ENCODE measurements at regions not wholly inside any gene's neighbourhood (a gene's known extent, or its start where the extent isn't known, plus 50 kb on each side); places are given as distances from the start of the nearest gene placed in this dataset.
"Not testable (repeated sequence)": the region's sequence is repeated elsewhere in the genome, so short reads cannot be mapped to it uniquely, and the experiment has no call there.

- H3K4me3 ChIP-seq: no peak overlapping the region
- H3K27ac ChIP-seq: no peak overlapping the region
- no peak for TF ChIP-seq CTCF (IDR thresholded peaks at IDR 0.05)
- no peak for DNase-seq (ENCODE audit: low spot score in 2 of 2)
- H3K4me1 ChIP-seq: no peaks in the 10 kb centered on the region
- H3K36me3 ChIP-seq: no peaks in the 10 kb centered on the region
- H3K9me3 ChIP-seq: no peaks in the 10 kb centered on the region
- H3K27me3 ChIP-seq: no peaks in the 10 kb centered on the region
- intact Hi-C loops (cut with DNase I): no loop called here
Measured at GRCh38 chr11:97557399-97557798, 1167.6 kb downstream of the JRKL start.

- no peak for TF ChIP-seq CTCF (IDR thresholded peaks at IDR 0.05)
- DNase-seq (ENCODE audit: low spot score in 2 of 2): no peak
- Histone ChIP-seq H3K27ac (no peak overlapping the region), H3K4me3 (no peak overlapping the region), H3K9me3 (no peaks in the 10 kb centered on the region), H3K36me3 (no peaks in the 10 kb centered on the region), H3K4me1 (no peaks in the 10 kb centered on the region), H3K27me3 (no peaks in the 10 kb centered on the region)
- intact Hi-C loops (cut with DNase I): no loop called here
Measured at GRCh38 chr11:97567801-97568200, 1178.0 kb downstream of the JRKL start.

- H3K4me1 ChIP-seq: no peaks in the 10 kb centered on the region
- no peak overlapping the region for H3K27ac ChIP-seq
- H3K27me3 ChIP-seq: no peaks in the 10 kb centered on the region
- intact Hi-C loops (cut with DNase I): no loop called here
- no peak overlapping the region for H3K4me3 ChIP-seq
- H3K36me3 ChIP-seq: no peaks in the 10 kb centered on the region
- DNase-seq (ENCODE audit: low spot score in 2 of 2): no peak
- no peaks in the 10 kb centered on the region for H3K9me3 ChIP-seq
- no peak for TF ChIP-seq CTCF (IDR thresholded peaks at IDR 0.05)
Measured at GRCh38 chr11:97570636-97571035, 1180.8 kb downstream of the JRKL start.

- DNase-seq (ENCODE audit: low spot score in 2 of 2); H3K27ac ChIP-seq; intact Hi-C loops (cut with DNase I); H3K36me3 ChIP-seq; H3K9me3 ChIP-seq; H3K4me1 ChIP-seq; H3K4me3 ChIP-seq; H3K27me3 ChIP-seq: not testable (repeated sequence)
Measured at GRCh38 chr11:97573771-97574170, 1184.0 kb downstream of the JRKL start.

GRCh38 chr11:97574976-97575665 lies 1185.3 kb downstream of the JRKL start:
- Histone ChIP-seq H3K4me3 (no peak overlapping the region), H3K36me3 (no peaks in the 10 kb centered on the region), H3K9me3 (no peaks in the 10 kb centered on the region), H3K27me3 (no peaks in the 10 kb centered on the region), H3K4me1 (no peaks in the 10 kb centered on the region), H3K27ac (no peak overlapping the region)
- intact Hi-C loops (cut with DNase I): no loop called here
- no peak for TF ChIP-seq CTCF (IDR thresholded peaks at IDR 0.05)
- DNase-seq (ENCODE audit: low spot score in 2 of 2): no peak

- intact Hi-C loops (cut with DNase I): no loop called here
- Histone ChIP-seq H3K4me3 (no peak overlapping the region), H3K4me1 (no peaks in the 10 kb centered on the region), H3K36me3 (no peaks in the 10 kb centered on the region), H3K9me3 (peaks cover 0 to 7% of the 10 kb centered on the region in 2 donors), H3K27ac (no peak overlapping the region), H3K27me3 (no peaks in the 10 kb centered on the region)
- TF ChIP-seq CTCF (IDR thresholded peaks at IDR 0.05): no peak
- no peak for DNase-seq (ENCODE audit: low spot score in 2 of 2)
Measured at GRCh38 chr11:97607291-97608000, 1217.6 kb downstream of the JRKL start.

All from ascending aorta (tissue), 2 donors.